Tongue (tissue), 1 donor: ENCODE measurements at regions not wholly inside any gene's neighbourhood (a gene's known extent, or its start where the extent isn't known, plus 50 kb on each side); places are given as distances from the start of the nearest gene placed in this dataset.
"Not testable (repeated sequence)": the region's sequence is repeated elsewhere in the genome, so short reads cannot be mapped to it uniquely, and the experiment has no call there.

ENCODE experiments used
- DNase-seq: peaks from one replicate; pipeline ENCODE4 v3.0.0-alpha.2; 2015

- DNase-seq, result peak; percentile 30
Measured at GRCh38 chr22:47515384-47516125, 753.1 kb downstream of the TBC1D22A start.

DNA sequence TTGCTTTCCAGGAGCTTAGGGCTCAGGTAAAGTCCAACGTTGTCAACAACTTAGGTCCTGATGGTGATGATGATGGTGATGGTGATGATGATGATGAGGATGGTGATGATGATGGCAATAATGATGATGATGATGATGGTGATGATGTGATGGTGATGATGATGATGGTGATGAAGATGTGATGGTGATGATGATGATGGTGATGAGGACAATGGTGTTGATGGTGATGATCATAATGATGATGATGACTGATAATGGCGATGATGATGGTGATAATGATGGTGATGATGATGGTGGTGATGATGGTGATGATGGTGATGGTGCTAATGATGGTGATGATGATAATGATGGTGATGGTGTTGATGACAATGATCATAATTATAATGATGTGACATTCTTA lies 750.2 kb downstream of the TBC1D22A start:
- DNase-seq, result no peak

DNA sequence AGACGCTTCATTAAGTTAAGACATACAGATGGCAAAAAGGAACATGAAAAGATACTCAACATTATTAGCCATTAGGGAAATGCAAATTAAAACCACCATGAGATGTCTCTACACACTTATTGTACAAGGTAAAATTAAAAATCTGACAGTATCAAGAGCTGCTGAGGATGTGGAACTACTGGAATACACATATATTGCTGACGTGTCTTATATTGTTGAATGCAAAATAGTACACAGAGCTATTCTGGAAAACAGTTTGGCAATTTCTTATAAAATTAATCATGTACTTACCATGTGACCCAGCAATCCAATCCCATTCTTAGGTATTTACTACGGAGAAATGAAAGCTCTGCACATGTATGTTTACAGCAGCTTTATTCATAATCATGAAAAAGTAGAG lies 742.5 kb downstream of the TBC1D22A start:
- DNase-seq, result no peak

GRCh38 chr22:47498969-47499495 lies 736.6 kb downstream of the TBC1D22A start:
- no peak for DNase-seq

GRCh38 chr22:47497666-47498065 lies 735.2 kb downstream of the TBC1D22A start:
- DNase-seq, result no peak

DNA sequence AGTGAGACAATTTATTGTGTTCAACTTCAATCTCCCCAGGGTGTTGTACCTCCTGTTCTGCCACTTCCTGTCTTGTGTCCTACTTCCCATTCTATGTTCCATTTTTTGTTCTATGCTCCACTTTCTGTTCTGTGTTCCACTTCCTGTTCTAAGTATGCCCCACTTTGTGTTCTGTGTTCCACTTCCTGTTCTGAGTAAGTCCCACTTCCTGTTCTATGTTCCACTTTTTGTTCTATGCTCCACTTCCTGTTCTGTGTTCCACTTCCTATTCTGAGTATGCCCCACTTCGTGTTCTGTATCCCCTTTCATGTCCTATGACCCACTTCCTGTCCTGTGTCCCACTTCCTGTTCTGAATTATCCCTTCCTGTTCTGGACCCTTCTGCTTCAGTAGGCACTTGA lies 732.7 kb downstream of the TBC1D22A start:
- DNase-seq, result no peak

DNA sequence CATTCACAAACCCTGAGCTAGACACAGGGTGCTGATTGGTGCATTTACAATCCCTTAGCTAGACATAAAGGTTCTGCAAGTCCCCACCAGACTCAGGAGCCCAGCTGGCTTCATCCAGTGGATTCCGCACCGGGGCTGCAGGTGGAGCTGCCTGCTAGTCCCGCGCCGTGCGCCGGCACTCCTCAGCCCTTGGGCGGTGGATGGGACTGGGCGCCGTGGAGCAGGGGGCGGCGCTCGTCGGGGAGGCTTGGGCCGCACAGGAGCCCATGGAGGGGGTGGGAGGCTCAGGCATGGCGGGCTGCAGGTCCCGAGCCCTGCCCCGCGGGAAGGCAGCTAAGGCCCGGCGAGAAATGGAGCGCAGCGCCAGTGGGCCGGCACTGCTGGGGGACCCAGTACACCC lies 725.7 kb downstream of the TBC1D22A start:
- not testable (repeated sequence) for DNase-seq

GRCh38 chr22:47486569-47487312 lies 724.3 kb downstream of the TBC1D22A start:
- no peak for DNase-seq

DNA sequence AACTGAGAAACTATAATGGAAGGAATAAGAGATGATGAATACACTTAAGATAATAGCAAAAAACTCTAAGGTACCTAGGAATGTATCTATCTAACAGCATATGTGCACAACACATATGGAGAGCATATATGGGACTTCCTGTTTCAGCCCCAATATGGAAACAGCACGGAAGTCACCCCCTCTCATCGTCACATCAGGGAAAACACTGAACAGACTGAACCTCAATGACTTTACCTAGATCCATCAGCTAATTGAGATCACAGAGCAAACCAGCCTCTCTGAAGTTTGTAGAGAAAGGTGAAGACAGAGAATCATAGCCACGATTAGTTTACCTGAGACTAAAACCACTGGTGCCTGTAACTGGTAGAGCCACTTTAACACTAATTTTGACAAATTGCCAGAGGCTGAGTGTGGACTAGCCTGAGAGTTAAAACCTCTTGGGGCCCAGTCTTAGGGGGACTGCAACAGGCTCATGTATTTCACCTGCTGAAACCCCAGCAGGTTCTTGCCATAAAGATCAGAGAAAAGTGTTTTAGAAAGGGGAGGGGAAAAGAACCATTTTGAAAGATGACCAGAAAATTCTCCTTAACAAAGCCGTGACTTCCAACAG lies 722.6 kb downstream of the TBC1D22A start:
- DNase-seq, result peak; percentile 44

GRCh38 chr22:47476231-47476630 lies 713.8 kb downstream of the TBC1D22A start:
- peak; percentile 34 for DNase-seq

DNA sequence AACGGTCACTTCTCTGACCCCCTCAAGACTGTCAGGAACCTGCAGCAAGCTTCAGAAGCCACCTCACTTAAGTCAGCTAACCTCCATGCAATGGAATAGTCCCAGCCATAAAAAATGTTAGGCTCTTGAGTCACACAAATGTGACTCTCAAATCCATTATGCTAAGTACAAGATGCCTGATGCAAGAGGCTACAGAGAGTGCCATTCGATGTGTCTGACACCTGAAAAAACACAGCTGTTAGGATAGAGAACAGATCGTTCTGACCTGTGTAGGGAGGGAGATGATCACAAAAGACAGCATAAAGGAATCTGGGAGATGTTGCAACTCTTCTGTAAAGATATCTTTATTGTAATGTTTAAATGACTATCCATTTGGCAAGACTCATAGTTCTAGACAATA lies 712.4 kb downstream of the TBC1D22A start:
- DNase-seq, result peak; percentile 18

- DNase-seq, result no peak
Measured at GRCh38 chr22:47474464-47474863, 712.0 kb downstream of the TBC1D22A start.

DNA sequence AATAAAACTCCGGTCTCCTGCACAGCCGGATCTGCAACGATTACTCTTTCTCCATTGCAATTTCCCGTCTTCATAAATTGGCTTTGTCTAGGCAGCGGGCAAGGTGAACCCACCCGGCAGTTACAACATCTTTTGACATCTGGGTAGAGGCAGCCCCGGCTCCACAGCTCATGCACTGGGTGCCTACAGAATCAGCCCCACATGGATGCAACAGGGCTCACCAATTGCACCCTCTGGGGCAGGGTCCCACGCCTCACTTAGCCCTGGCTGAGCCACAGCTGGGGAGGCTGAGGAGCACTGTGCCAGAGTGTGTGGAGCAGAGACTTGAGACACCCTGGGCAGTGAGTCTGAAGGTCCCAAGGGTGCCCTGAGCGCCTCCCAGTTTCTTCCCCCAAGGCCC lies 710.2 kb downstream of the TBC1D22A start:
- no peak for DNase-seq

DNA sequence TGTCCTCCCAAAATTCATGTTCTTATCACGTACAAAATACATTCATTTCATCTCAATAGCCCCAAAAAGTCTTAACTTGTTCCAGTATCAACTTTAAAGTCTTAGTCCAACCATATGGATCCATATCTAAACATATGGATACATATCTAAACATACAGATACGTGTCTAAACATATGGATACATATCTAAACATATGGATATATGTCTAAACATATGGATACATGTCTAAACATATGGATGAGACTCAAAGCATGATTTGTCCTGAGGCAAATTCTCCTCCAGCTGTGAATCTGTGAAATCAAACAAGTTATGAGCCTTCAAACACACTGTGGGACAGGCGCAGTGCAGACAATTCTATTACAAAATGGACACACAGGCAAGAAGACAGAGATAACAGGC lies 709.0 kb downstream of the TBC1D22A start:
- no peak for DNase-seq

GRCh38 chr22:47465809-47466208 lies 703.4 kb downstream of the TBC1D22A start:
- no peak for DNase-seq

- no peak for DNase-seq
Measured at GRCh38 chr22:47465222-47465621, 702.8 kb downstream of the TBC1D22A start.

DNA sequence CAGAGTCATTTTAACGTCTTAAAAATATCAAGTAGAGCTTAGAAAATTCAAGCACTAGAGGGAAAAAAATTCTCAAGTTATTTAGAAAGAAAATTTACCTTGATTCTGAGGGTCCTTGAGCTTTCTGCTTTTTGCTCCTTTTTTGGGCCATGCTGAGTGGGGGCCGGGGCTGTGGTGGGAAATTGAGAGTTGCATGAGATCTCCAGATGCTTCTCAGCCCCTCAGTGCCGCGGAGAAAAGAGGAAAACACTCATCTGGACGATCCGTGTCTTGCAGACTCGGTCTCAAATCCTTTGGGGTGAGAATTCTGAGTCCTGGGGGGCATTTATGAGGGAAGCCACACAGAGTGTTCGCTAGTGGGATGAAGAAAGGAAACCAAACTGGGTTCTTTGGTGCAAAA lies 700.8 kb downstream of the TBC1D22A start:
- no peak for DNase-seq

DNA sequence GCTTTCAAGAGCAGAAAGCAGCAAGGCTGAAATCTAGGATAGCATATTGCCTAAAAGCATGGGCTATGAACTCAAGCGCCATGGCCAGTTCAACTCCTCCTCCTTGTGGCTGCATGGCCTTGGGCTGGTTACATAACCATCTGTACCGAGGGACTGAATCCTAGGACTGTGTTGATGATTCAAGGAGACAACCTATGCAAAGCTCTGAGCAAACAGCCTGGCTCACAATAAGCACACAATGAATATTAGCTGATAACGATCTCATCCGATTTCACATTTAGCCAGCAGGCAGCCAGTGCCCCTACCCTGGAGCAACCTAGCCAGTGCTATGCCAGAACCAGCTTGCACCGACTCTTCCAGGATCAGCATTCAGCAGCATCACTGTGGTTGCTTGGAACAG lies 698.4 kb downstream of the TBC1D22A start:
- no peak for DNase-seq

- DNase-seq, result peak; percentile 31
Measured at GRCh38 chr22:47460176-47460575, 697.7 kb downstream of the TBC1D22A start.

- no peak for DNase-seq
Measured at GRCh38 chr22:47458348-47458747, 695.9 kb downstream of the TBC1D22A start.

DNA sequence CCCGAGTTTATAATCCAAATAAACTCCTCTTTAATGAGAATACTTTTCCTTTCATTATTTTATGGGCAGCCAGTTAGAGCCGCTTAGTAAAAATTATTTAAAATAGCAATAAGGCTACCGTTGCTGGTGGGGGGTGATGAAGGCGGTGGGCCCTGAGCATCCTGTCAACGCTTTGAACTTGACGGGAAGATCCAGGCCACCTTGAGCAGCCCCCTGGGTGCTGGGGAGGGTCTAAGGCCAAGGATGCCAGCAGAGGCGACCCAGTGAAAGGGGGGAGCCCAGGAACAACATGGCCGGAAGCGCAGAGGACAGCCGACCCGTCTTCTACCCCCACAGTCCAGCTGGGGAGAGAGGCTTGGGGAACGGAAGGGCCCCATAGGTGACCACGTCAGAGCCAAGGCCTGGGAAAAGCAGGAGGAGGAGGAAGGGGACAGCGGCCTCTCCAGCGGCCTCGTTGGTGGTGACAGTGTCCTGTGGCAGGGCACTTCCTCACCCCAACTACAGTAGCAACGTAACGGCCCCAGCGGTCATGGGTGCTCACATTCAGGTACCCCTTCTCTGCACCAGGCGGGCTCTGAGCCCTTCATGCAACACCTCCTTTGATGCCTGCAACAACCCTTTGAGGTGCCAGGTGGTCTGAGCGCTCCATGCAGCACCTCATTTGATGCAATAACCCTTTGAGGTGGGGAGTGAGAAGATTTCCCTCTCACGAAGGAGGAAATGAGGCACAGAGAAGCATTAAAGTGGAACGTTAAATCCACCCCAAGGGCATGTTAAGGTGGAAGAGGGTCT lies 695.3 kb downstream of the TBC1D22A start:
- DNase-seq, result no peak

DNA sequence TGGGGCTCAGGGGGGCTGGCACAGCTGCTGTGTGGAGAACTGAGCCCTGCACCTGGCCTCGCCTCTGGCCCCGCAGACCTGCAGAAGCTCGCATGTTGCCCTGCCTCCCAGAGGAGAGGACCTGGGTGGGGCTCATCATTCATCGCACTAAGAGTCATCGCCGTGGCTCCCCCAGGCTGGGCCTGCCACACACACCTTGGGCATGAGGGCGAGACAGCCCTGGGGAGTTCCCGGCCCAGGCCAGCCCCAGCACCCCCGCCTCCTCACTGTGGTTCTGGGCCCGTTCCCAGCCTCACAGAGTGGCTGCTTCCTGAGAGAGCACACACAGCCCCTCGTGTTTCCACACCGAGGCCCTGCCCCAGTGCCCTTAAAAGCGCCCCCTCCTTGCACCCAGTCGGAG lies 694.6 kb downstream of the TBC1D22A start:
- no peak for DNase-seq
